Brain microvascular endothelial cell (primary cell): ENCODE measurements at regions not wholly inside any gene's neighbourhood (a gene's known extent, or its start where the extent isn't known, plus 50 kb on each side); places are given as distances from the start of the nearest gene placed in this dataset.

Experiments
- DNase-seq: peaks from one replicate; pipeline ENCODE4 v3.0.0-alpha.2; 2020
- H3K27ac ChIP-seq: fragments of 250-450 bp; sonication (Bioruptor Pico); 2 replicates; pipeline ENCODE4 v1.5.1; 2020; ENCODE audit warnings: mild to moderate bottlenecking, moderate library complexity
- H3K27me3 ChIP-seq: fragments of 250-450 bp; sonication (Bioruptor Pico); replicated peaks from 2 replicates; pipeline ENCODE4 v1.5.1; 2020; ENCODE audit warnings: mild to moderate bottlenecking
- H3K36me3 ChIP-seq: fragments of 250-450 bp; sonication (Bioruptor Pico); replicated peaks from 2 replicates; pipeline ENCODE4 v1.5.1; 2020; ENCODE audit warnings: mild to moderate bottlenecking
- H3K4me3 ChIP-seq: 2 replicates; pipeline ENCODE4 v1.5.1; 2011; ENCODE audit warnings: low read depth, mild to moderate bottlenecking, control low read depth, low read length, moderate library complexity
- CTCF ChIP-seq: IDR thresholded peaks from 2 replicates; pipeline ENCODE4 v1.5.1; 2011; ENCODE audit warnings: low read depth, mild to moderate bottlenecking, moderate library complexity, low read length, control low read depth, inconsistent platforms; ENCODE audit errors: missing control alignments
- in situ Hi-C: cut with HindIII; loops from 2 replicates; pipeline ENCODE4 v1.10.0; 2017; ENCODE audit warnings: low sequenced_read_pairs, low pct_ligation_motif_present

DNA sequence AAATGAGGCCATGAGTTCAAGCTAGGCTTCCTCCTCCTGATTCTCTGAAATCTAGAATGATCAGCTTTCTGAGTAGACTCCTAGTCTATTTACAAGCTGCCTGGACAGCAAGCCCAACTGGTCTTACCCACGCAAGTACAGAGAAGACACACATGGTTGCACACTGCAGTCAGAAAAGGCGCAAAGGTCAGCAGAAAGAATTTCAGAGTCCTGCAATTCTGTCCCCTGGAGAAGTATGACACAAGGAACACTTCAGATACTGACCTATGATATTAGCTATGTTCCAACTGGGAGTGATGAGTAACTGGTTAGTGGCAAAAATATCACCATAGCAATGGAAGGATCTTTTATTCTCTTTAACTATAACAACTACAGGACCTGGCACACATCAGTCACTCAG lies 336.1 kb upstream of the PKDCC start:
- DNase-seq: no peak
- in situ Hi-C loops: no loop called here
- Histone ChIP-seq H3K27me3 (no peaks in the 10 kb centered on the region), H3K36me3 (no peaks in the 10 kb centered on the region), H3K4me3 (no peak overlapping the region), H3K27ac (no peak overlapping the region)
- TF ChIP-seq CTCF: no peak

DNA sequence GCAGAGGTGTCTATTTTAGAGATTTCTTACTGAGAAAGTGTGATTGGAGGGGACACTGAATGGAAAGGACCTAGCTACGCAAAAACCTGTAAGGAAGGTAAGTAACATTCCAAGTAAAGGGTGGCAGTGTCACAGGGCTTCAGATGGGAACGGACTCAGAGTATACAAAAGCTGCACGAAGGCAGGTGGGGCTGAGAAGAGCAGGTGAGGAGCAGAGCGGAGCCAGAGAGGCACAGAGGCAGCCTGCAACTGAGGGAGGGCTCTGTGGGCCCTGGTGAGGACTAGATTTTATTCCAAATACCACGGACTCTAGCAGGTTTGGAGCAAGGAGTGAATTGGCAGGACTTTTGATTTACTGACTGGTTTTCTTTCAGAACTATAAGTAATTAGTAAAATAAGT lies 331.3 kb upstream of the PKDCC start:
- Histone ChIP-seq H3K27me3 (no peaks in the 10 kb centered on the region), H3K4me3 (no peak overlapping the region), H3K27ac (no peak overlapping the region), H3K36me3 (no peaks in the 10 kb centered on the region)
- no peak for DNase-seq
- in situ Hi-C loops: no loop called here
- no peak for TF ChIP-seq CTCF

DNA sequence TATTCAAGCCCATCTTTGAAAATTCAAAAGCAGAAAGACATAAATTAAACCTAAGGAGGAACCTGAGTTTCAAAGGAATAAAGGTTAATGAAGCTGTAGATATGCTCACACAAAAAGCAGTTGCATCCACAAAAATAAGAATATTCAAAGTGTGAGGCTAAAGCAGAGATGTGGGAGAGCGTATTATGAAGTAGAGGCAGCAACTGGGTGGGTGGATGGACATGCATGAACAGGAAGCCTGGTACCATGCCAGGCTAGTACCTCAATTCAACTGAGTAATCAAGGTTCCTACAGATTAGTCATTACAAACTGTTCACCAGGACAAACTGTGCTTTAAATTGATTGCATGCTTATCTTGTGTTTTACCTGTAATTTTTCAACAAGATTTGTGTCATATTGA lies 330.0 kb upstream of the PKDCC start:
- no peak for DNase-seq
- in situ Hi-C loops: no loop called here
- H3K27me3 ChIP-seq: no peaks in the 10 kb centered on the region
- no peak for TF ChIP-seq CTCF
- H3K36me3 ChIP-seq: no peaks in the 10 kb centered on the region
- H3K4me3 ChIP-seq: no peak overlapping the region
- no peak overlapping the region for H3K27ac ChIP-seq

- in situ Hi-C loops: no loop called here
- no peak for DNase-seq
- H3K27ac ChIP-seq: no peak overlapping the region
- TF ChIP-seq CTCF: no peak
- no peaks in the 10 kb centered on the region for H3K36me3 ChIP-seq
- H3K4me3 ChIP-seq: no peak overlapping the region
- H3K27me3 ChIP-seq: no peaks in the 10 kb centered on the region
Observed at GRCh38 chr2:41718705-41719104, 329.1 kb upstream of the PKDCC start.

- H3K4me3 ChIP-seq: no peak overlapping the region
- in situ Hi-C loops: no loop called here
- TF ChIP-seq CTCF: no peak
- no peaks in the 10 kb centered on the region for H3K27me3 ChIP-seq
- no peaks in the 10 kb centered on the region for H3K36me3 ChIP-seq
- no peak for DNase-seq
- H3K27ac ChIP-seq: no peak overlapping the region
Observed at GRCh38 chr2:41719756-41720155, 328.1 kb upstream of the PKDCC start.

- H3K27me3 ChIP-seq: no peaks in the 10 kb centered on the region
- DNase-seq: peak; percentile 34
- no peak for TF ChIP-seq CTCF
- no peaks in the 10 kb centered on the region for H3K36me3 ChIP-seq
- no peak overlapping the region for H3K4me3 ChIP-seq
- in situ Hi-C loops: no loop called here
- peak overlapping the region; percentile 55 for H3K27ac ChIP-seq
Observed at GRCh38 chr2:41720331-41721251, 327.2 kb upstream of the PKDCC start.
